ENCODE measurements at regions not wholly inside any gene's neighbourhood (a gene's known extent, or its start where the extent isn't known, plus 50 kb on each side); places are given as distances from the start of the nearest gene placed in this dataset.

- DNase-seq (ENCODE audit: low read depth in 1 of 2, low spot score in 1 of 2), result no peak
- Histone ChIP-seq H3K27me3 (ENCODE audit: insufficient read depth, poor library complexity, severe bottlenecking) (no peaks in the 10 kb centered on the region), H3K4me3 (replicated peaks; ENCODE audit: insufficient read depth, low read length) (no peak overlapping the region), H3K27ac (replicated peaks) (no peak overlapping the region)
- no peak for TF ChIP-seq POLR2AphosphoS5 (IDR thresholded peaks at IDR 0.05; ENCODE audit: low read depth)
- no peak for TF ChIP-seq SPI1 (IDR thresholded peaks at IDR 0.05; ENCODE audit: borderline replicate concordance, low read depth)
- TF ChIP-seq GABPA (IDR thresholded peaks at IDR 0.05; ENCODE audit: low read depth), result no peak
- no peak for TF ChIP-seq CTCF (IDR thresholded peaks at IDR 0.05; ENCODE audit: insufficient read depth, low read length)
- TF ChIP-seq, protein P1, sequence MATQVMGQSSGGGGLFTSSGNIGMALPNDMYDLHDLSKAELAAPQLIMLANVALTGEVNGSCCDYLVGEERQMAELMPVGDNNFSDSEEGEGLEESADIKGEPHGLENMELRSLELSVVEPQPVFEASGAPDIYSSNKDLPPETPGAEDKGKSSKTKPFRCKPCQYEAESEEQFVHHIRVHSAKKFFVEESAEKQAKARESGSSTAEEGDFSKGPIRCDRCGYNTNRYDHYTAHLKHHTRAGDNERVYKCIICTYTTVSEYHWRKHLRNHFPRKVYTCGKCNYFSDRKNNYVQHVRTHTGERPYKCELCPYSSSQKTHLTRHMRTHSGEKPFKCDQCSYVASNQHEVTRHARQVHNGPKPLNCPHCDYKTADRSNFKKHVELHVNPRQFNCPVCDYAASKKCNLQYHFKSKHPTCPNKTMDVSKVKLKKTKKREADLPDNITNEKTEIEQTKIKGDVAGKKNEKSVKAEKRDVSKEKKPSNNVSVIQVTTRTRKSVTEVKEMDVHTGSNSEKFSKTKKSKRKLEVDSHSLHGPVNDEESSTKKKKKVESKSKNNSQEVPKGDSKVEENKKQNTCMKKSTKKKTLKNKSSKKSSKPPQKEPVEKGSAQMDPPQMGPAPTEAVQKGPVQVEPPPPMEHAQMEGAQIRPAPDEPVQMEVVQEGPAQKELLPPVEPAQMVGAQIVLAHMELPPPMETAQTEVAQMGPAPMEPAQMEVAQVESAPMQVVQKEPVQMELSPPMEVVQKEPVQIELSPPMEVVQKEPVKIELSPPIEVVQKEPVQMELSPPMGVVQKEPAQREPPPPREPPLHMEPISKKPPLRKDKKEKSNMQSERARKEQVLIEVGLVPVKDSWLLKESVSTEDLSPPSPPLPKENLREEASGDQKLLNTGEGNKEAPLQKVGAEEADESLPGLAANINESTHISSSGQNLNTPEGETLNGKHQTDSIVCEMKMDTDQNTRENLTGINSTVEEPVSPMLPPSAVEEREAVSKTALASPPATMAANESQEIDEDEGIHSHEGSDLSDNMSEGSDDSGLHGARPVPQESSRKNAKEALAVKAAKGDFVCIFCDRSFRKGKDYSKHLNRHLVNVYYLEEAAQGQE (IDR thresholded peaks at IDR 0.05; ENCODE audit: insufficient replicate concordance, low read depth), result no peak
Observed at GRCh38 chr6:169383265-169383664, 129.6 kb upstream of the THBS2 start.

DNA sequence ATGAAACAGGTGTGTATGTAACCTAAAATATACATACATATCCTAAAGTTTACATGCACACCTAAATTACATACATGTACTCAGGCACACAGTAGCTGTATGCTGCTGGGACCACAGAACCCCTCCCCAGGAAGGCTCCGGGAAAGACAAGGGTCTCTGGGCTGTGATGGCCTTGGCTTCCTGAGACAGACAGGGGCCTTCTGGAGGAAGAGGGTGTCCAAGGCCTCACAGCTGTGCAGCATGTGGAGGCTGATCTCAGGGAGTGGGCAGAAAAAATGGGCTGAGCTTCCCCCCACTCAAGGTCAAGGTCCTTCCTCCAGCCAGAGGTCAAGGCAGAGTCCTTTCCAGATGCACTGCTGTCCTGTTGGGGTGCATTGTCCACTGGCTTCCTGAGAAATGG lies 129.1 kb upstream of the THBS2 start:
- no peak overlapping the region for H3K4me3 ChIP-seq (replicated peaks; ENCODE audit: insufficient read depth, low read length)
- no peak overlapping the region for H3K27ac ChIP-seq (replicated peaks)
- DNase-seq (ENCODE audit: low read depth in 1 of 2, low spot score in 1 of 2), result no peak
- no peaks in the 10 kb centered on the region for H3K27me3 ChIP-seq (ENCODE audit: insufficient read depth, poor library complexity, severe bottlenecking)
- no peak for TF ChIP-seq GABPA (IDR thresholded peaks at IDR 0.05; ENCODE audit: low read depth)
- no peak for TF ChIP-seq POLR2AphosphoS5 (IDR thresholded peaks at IDR 0.05; ENCODE audit: low read depth)
- no peak for TF ChIP-seq CTCF (IDR thresholded peaks at IDR 0.05; ENCODE audit: insufficient read depth, low read length)
- TF ChIP-seq, protein P1 (IDR thresholded peaks at IDR 0.05; ENCODE audit: insufficient replicate concordance, low read depth), result no peak
- no peak for TF ChIP-seq SPI1 (IDR thresholded peaks at IDR 0.05; ENCODE audit: borderline replicate concordance, low read depth)

DNA sequence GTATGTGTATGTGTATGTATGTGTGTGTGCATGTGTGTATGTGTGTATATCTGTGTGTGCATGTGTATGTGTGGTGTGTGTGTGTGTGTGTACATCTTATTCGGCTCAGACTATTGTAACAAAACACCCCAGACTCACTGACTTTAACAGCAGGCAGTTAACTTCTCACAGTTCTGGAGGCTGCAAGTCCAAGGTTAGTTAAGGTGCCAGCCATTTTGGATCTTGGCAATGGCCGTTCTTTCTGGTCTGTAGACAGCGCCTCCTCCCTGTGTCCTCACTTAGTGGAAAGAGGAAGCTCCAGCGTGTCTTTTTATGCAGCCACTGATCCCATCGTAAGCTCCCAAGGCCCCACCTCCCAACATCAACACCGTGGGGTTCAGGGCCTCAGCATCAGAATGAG lies 128.3 kb upstream of the THBS2 start:
- DNase-seq (ENCODE audit: low read depth in 1 of 2, low spot score in 1 of 2), result no peak
- Histone ChIP-seq H3K4me3 (replicated peaks; ENCODE audit: insufficient read depth, low read length) (no peak overlapping the region), H3K27me3 (ENCODE audit: insufficient read depth, poor library complexity, severe bottlenecking) (no peaks in the 10 kb centered on the region), H3K27ac (replicated peaks) (no peak overlapping the region)
- TF ChIP-seq SPI1 (IDR thresholded peaks at IDR 0.05; ENCODE audit: borderline replicate concordance, low read depth), result no peak
- TF ChIP-seq POLR2AphosphoS5 (IDR thresholded peaks at IDR 0.05; ENCODE audit: low read depth), result no peak
- TF ChIP-seq, protein P1 (IDR thresholded peaks at IDR 0.05; ENCODE audit: insufficient replicate concordance, low read depth), result no peak
- TF ChIP-seq GABPA (IDR thresholded peaks at IDR 0.05; ENCODE audit: low read depth), result no peak
- TF ChIP-seq CTCF (IDR thresholded peaks at IDR 0.05; ENCODE audit: insufficient read depth, low read length), result no peak
